Activated CD4-positive, alpha-beta T cell treated with anti-CD3 and anti-CD28 coated beads for 1 hour (primary cell): ENCODE measurements at regions not wholly inside any gene's neighbourhood (a gene's known extent, or its start where the extent isn't known, plus 50 kb on each side); places are given as distances from the start of the nearest gene placed in this dataset.
"Not testable (repeated sequence)": the region's sequence is repeated elsewhere in the genome, so short reads cannot be mapped to it uniquely, and the experiment has no call there.

ENCODE experiments used
- DNase-seq: peaks from one replicate; pipeline ENCODE4 v3.0.0-alpha.2; 2020

DNA sequence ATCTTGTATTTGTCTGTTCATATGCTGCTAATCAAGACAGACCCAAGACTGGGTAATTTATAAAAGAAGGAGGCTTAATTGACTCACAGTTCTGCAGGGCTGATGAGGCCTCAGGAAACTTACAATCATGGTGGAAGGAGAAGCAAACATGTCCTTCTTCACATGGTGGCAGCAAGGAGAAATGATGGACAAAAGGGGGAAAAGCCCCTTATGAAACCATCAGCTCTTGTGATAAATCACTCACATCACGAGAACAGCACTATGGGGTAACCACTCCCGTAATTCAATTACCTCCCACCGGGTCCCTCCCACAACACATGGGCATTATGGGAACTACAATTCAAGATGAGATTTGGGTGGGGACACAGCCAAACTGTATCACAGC, 117.0 kb downstream of the TTC6 start:
- DNase-seq, result not testable (repeated sequence)

DNA sequence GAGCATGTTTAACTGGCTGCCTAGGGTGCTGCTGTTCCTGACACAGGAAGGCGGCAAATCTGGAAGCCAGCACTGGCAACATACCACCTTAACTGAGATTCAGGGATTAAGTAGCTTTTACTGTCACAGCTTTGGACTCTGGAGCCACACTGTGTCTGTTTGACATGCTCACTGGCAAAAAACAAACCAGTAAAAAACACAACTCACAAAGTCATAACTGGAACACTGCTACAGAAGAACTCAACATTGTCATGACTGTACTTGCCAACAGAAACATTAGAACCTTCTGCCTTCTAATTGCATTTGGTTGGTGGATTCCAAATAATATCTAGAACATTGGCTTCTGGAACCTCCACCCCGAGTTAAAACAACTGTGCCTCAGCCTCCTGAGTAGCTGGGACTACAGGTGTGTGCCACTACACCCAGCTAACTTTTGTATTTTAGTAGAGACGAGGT, 117.6 kb downstream of the TTC6 start:
- no peak for DNase-seq

DNA sequence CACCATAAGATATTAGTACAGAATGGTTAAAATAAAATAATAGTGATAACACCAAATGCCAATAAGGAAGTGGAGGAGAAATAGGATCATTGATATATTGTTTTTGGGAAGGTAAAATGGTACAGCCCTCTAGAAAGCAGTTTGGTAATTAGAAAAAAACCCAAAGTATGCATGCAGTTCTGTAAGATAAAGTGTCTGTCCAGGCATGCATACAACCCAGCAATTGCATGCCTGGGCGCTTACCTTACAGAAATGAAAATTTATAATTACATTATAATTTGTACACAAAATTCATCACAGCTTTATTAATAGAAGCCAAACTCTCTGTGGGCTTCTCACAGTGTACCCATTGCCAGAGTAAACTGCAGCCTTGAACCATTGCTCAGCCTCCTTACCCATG, 124.7 kb downstream of the TTC6 start:
- no peak for DNase-seq

DNA sequence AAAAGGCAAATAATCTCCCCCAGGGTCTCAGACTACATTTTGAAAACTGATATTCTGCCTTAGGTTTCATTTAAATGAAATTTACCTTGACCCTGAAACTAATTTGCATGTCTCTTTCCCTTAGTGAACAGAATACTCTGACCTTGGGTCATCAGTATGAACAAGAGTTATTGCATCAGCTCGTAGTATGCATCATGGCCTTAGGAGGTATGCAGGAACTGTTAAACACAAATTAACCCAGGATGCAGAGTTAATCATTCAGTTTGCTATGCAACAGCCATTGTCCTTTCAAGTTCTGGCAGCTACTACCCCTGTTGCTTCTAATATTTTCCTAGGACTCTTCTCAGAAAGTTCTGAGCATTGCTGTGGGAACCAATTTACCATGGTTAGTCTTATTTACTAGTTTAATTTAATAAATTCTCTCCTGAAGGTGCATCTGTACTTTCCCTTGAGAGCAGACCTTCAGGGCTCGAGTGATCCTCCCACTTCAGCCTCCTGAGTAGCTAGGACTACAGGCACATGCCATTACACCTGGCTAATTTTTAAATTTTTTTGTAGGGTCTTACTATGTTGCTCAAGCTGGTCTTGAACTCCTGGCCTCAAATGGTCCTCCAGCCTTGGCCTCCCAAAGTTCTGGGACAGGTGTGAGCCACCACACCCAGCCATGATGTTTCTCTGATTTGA, 126.7 kb downstream of the TTC6 start:
- DNase-seq, result no peak

DNA sequence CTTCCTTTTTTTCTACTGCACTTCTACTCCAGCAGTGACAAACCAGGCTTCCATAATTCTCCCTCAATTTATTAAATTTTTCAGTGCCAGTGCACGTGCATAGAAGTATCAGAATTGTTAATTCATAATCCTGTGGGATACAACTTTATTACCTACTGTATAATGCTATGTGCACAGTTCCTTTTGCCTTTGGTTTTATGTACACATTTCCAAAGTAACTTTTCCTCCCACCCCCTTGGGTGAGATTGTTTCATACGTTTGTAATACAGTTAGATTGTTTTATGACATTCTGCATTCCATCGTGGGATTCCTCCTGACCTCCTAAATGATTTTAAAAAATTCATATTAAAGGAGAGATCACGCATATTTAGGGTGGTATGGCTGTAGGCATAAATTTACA, 128.1 kb downstream of the TTC6 start:
- DNase-seq, result no peak

DNA sequence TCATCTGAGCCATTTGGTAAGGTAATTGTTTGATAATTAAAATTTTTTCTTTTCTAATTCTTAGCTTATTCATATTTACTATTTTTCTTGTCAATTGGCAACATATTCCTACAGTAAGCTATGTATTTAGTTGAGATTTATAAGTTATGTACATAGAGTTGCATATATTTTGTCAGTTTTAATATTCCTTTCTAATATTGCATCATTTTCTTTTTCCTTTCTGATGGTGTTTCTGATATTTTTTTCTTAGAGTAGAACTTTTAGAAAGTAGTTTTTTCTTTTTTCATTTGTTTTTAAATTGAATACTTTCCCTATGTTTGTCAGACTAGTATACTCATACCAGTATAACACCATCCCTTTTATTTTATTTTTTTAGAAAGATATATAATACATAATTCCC, 131.3 kb downstream of the TTC6 start:
- DNase-seq, result no peak

DNA sequence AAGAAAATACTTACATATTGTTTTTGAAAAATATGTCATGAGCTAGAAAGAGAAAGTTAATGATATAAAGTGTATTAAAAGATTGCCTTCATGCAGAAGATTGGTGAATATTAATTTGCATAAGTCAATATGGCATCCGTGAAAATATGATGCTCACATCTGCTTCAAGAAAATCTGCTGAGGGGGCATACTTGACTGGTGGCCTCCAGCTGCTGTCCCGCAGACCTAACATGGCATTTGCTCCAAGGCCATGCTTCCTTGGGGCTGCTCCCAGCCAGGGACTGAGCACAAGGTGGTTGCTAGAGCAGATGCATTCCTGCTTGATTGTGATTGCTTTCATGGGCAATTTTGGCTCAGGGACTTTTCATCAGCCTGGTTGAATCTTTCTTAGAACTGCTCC, 133.8 kb downstream of the TTC6 start:
- DNase-seq, result no peak

DNA sequence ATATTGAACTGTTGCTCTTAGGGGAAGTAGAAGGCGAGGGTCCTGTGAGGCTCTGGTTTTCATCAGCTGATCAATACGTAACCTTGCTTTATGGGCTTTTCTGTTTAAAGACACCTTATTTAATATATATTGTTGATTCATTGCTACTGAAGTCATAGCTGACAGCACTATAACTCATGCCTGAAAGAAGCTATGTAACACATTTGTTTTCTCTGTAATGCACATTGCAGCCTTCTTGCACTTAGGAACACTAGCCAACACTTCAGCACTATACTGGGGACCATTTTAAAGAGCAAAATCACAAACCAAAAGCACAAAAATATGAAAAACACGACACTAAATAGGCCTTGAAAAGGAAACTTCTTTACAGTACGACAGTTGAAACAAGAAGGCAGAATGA, 135.7 kb downstream of the TTC6 start:
- no peak for DNase-seq

DNA sequence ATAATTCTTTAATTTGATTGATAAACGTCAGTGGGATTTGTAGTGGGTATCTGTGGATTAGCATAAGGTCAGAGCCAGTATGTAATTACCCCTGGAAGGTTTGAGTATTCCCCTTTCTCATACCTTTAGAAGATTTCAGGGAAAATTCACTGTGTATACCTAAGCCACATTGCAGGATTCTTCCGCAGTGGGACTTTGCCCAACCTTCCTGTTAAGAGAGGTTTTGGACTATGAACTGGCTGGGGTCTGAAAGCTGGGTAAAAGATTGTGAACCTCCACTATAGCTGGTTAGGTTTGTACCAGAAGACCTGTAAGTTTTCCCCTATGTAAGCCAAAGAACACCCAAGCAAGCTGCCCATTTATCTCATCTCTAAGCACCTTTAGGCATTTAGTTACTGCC, 150.2 kb downstream of the TTC6 start:
- DNase-seq, result no peak

DNA sequence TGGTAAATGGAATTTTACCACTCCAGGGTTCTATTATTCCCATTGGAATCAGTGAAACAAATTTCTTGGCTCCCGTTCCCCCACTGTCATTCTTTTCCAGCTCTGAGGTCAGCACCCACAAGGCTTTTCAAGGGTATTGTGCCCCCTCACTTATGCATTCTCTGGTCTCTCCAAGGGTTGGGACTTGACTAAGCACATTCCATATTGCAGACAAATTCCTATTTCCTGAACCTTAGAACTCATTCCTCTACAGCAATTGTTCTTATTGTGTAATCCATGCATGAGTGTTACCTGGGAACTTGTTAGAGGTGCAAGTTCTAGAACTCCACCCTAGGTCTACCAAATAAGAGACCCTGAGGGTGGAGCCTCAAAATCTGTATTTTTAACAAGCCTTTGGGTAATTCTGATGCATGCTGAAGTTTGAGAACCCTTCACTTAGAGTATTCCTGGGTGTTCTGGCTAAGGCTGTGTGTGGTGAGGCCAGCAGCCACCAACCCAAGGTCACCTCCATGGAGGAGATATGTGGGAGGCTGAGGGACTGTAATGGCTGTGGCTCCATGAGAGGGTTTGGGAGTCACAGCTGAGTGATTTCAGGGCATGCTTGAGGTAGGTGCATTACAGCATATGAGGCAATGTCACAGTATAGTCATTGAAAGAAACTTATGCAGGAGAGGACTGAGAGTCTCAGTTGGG, 150.9 kb downstream of the TTC6 start:
- no peak for DNase-seq

DNA sequence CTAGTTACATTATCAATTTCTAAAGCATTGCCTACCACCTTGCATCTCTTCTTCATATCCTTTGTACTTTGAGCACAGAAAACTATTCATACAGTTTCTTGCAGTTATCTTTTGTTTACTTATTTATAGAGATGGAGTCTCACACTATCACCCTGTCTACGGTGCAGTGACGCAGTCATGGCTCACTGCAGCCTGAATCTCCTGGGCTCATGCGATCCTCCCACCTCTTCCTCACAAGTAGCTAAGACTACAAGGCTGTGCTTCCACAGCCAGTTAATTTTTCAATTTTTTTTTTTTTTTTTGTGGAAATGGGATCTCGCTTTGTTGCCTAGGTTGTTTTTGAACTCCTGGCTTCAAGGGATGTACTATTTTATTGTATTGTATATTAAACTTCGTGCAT, 158.0 kb downstream of the TTC6 start:
- no peak for DNase-seq

DNA sequence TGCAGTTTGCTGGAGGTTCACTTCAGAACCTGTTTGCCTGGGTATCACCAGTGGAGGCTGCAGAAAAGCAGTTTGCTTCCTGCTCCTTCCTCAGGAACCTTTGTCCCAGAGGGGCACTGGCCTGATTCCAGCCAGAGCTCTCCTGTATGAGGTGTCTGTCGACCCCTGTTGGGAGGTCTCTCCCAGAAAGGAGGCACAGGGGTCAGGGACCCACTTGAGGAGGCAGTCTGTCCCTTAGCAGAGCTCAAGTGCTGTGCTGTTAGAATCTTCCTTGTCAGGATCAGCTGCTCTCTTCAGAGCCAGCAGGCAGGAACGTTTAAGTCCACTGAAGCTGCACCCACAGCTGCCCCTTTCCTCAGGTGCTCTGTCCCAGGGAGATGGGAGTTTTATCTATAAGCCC, 164.8 kb downstream of the TTC6 start:
- not testable (repeated sequence) for DNase-seq

DNA sequence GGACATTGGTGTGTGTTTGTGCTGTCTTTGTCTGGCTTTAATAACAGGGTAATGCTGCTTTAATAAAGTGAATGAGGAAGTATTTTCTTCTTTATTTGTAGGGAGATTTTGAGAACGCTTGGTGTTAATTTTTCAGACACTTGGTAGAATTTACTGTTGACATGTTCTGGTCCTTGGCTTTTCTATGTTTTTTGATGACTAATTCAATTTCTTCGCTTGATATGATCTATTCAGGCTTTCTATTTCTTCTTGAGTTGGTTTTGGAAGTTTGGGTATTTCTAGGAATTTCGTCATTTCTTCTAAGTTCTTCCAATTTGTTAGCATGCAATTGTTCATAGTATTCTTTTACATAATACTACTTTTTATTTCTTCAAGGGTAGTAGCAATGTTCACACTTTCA, 167.8 kb downstream of the TTC6 start:
- DNase-seq, result no peak

DNA sequence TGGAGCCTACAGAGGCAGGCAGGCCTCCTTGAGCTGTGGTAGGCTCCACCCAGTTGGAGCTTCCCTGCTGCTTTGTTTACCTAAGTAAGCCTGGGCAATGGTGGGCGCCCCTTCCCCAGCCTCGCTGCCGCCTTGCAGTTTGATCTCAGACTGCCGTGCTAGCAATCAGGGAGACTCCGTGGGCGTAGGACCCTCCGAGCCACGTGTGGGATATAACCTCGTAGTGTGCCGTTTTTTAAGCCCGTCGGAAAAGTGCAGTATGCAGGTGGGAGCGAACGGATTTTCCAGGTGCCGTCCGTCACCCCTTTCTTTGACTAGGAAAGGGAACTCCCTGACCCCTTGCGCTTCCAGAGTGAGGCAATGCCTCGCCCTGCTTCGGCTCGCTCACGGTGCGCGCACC, 176.9 kb downstream of the TTC6 start:
- not testable (repeated sequence) for DNase-seq

DNA sequence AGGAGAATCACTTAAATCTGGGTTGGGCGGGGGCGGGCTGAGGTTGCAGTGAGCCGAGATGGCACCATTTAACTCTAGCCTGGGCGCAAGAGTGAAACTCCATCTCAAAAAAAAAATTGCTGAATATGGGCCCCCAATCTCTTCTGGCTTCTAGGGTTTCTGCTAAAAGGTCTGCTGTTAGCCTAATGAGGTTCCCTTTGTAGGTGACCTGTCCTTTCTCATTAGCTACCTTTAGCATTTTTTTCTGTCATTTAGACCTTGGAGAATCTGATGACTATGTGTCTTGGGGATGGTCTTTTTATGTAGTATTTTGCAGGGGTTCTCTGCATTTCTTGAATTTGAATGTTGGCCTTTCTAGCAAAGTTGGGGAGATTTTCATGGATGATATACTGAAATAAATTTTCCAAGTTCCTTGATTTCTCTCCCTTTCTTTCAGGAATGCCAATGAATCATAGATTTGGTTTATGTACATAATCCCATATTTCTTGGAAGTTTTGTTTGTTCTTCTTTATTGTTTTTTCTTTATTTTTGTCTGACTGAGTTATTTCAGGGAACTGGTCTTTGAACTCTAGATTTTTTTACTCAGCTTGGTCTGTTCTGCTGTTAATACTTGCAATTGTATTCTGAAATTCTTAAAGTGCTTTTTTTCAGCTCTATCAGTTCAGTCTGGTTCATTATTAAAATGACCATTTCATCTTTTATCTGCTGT, 181.5 kb downstream of the TTC6 start:
- no peak for DNase-seq

DNA sequence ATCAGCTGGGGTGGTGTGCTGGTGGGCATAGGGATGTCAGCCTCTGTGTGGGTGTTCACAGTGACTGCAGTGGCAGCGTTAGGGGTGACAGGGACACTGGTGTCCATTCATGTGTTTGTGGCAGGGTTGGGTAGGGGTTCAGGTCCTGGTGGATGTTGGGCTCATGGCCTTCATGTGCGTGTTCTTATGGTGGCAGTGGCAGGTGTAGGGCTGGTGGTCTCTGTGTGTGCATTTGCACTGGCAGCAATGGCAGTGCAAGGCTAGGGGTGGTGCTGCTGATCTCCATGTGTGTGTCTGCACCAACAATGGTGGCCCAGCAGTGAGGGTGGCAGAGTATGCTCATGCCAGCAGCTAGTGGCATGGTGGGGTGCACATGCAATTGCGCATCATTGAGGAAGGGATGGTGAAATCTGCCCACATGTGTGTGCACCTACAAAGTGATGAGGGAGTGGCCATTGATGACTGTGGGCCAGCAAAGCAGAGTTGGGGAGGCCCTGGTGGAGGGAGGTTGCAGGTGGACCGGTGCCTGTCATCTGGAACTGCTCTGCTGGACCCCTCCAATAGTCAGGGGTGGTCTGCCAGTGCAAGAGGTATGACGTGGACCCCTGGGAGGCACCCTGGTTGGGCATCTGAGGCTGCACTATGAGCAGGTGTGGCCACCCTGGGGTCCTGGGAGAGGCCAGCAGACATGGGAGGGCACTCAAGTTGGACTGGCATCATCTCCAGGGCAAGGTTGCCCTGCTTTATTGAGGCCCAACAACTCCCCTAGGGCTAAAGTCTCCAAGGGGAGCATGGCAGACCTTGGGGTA, 182.9 kb downstream of the TTC6 start:
- DNase-seq, result no peak

DNA sequence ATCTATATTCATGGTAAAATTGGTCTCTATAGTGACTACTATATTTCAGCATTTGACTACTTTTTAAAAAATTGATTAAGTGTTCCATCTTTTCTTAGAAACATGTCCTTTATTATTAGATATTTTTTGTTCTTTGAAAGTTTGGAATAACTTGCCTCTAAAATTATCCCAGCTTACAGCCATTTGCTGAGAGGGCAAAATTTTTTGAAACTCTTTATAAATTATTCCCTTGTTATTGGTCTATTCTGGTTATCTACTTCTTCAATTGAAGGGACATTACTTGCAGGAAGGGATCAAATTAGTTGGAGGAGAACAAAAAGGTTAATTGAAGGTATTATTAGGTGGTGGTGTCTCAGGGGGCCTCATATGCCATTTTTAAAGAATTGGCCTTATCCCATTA, 184.1 kb downstream of the TTC6 start:
- no peak for DNase-seq

DNA sequence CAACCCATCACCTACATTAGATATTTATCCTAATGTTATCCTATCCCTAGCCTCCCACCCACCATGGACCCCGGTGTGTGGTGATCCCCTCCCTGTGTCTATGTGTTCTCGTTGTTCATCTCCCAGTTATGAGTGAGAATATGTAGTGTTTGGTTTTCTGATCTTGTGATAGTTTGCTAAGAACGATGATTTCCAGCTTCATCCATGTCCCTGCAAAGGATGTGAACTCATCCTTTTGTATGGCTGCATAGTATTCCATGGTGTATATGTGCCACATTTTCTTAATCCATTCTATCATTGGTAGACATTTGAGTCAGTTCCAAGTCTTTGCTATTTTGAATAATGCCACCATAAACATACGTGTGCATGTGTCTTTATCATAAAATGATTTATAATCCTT, 185.3 kb downstream of the TTC6 start:
- DNase-seq, result not testable (repeated sequence)

DNA sequence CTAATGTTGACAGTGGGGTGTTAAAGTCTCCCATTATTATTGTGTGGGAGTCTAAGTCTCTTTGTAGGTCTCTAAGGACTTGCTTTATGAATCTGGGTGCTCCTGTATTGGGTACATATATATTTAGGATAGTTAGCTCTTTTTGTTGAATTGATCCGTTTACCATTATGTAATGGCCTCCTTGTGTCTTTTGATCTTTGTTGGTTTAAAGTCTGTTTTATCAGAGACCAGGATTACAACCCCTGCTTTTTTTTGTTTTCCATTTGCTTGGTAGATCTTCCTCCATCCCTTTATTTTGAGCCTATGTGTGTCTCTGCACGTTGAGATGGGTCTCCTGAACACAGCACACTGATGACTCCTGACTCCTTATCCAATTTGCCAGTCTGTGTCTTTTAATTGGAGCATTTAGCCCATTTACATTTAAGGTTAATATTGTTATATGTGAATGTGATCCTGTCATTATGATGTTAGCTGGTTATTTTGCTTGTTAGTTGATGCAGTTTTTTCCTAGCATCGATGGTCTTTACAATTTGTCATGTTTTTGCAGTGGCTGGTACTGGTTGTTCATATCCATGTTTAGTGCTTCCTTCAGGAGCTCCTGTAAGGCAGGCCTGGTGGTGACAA, 188.9 kb downstream of the TTC6 start:
- not testable (repeated sequence) for DNase-seq

DNA sequence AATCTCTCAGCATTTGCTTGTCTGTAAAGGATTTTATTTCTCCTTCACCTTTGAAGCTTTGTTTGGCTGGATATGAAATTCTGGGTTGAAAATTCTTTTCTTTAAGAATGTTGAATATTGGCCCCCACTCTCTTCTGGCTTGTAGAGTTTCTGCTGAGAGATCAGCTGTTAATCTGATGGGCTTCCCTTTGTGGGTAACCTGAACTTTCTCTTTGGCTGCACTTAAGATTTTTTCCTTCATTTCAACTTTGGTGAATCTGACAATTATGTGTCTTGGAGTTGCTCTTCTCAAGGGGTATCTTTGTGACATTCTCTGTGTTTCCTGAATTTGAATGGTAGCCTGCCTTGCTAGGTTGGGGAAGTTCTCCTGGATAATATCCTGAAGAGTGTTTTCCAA, 189.4 kb downstream of the TTC6 start:
- DNase-seq, result not testable (repeated sequence)

DNA sequence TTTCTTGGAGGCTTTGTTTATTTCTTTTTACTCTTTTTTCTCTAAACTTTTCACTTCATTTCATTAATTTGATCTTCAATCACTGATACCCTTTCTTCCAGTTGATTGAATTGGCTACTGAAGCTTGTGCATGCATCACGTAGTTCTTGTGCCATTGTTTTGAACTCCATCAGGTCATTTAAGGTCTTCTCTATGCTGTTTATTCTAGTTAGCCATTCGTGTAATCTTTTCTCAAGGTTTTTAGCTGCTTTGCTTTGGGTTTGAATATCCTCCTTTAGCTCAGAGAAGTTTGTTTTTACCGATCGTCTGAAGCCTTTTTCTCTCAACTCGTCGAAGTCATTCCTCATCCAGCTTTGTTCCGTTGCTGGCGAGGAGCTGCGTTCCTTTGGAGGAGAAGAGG, 189.9 kb downstream of the TTC6 start:
- DNase-seq, result not testable (repeated sequence)

DNA sequence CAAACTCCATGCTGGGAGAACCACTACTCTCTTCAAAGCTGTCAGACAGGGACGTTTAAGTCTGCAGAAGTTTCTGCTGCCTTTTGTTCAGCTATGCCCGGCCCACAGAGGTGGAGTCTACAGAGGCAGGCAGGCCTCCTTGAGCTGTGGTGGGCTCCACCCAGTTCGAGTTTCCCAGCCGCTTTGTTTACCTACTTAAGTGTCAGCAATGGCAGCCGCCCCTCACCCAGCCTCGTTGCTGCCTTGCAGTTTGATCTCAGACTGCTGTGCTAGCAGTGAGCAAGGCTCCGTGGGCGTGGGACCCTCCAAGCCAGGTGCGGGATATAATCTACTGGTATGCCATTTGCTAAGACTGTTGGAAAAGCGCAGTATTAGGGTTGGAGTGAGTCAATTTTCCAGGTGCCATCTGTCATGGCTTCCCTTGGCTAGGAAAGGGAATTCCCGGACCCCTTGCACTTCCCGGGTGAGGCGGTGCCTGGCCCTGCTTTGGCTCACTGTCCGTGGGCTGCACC, 190.7 kb downstream of the TTC6 start:
- not testable (repeated sequence) for DNase-seq
